ENCODE measurements at regions not wholly inside any gene's neighbourhood (a gene's known extent, or its start where the extent isn't known, plus 50 kb on each side); places are given as distances from the start of the nearest gene placed in this dataset.

GRCh38 chr6:94899191-94899590 lies 678.1 kb upstream of the MANEA start:
- TF ChIP-seq POLR2A (IDR thresholded peaks at IDR 0.05): no peak
- TF ChIP-seq, protein P1, sequence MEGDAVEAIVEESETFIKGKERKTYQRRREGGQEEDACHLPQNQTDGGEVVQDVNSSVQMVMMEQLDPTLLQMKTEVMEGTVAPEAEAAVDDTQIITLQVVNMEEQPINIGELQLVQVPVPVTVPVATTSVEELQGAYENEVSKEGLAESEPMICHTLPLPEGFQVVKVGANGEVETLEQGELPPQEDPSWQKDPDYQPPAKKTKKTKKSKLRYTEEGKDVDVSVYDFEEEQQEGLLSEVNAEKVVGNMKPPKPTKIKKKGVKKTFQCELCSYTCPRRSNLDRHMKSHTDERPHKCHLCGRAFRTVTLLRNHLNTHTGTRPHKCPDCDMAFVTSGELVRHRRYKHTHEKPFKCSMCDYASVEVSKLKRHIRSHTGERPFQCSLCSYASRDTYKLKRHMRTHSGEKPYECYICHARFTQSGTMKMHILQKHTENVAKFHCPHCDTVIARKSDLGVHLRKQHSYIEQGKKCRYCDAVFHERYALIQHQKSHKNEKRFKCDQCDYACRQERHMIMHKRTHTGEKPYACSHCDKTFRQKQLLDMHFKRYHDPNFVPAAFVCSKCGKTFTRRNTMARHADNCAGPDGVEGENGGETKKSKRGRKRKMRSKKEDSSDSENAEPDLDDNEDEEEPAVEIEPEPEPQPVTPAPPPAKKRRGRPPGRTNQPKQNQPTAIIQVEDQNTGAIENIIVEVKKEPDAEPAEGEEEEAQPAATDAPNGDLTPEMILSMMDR (IDR thresholded peaks at IDR 0.05): no peak

Measured in tibial nerve (tissue), 3 donors.